ENCODE measurements at regions not wholly inside any gene's neighbourhood (a gene's known extent, or its start where the extent isn't known, plus 50 kb on each side); places are given as distances from the start of the nearest gene placed in this dataset.

GRCh38 chr1:227390525-227390924 is 72.2 kb upstream of the CDC42BPA start:
- TF ChIP-seq CTCF (IDR thresholded peaks at IDR 0.05), result no peak
- TF ChIP-seq POLR2AphosphoS5 (IDR thresholded peaks at IDR 0.05), result no peak

Data from sigmoid colon (tissue), 4 donors.